HG02610 (cell line): ENCODE measurements at regions not wholly inside any gene's neighbourhood (a gene's known extent, or its start where the extent isn't known, plus 50 kb on each side); places are given as distances from the start of the nearest gene placed in this dataset.
"Not testable (repeated sequence)": the region's sequence is repeated elsewhere in the genome, so short reads cannot be mapped to it uniquely, and the experiment has no call there.

Source experiments
- ATAC-seq: cut with Tn5 transposase; IDR thresholded peaks from one replicate; pipeline ENCODE4 v1.9.1; 2021; ENCODE audit warnings: mild to moderate bottlenecking, moderate library complexity; ENCODE audit not compliant: unreplicated experiment

DNA sequence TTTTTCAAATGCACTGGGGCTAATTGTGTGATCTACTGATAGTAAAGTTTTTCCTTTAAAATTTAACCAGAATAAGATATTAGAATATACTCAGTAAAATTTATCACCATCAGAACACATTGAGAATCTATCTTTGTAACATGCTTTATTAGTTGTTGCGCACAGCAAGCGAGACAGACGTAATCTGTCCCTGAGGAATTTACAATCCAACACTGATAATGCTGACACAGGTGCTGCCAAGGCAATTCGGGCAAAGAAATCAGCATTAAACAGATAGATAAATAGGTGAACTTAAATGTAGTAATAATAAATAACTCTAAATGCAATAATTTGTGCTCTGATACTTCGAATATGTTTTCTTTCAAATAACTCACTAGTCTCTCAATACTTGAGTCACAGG lies 607.2 kb downstream of the HTR1B start:
- ATAC-seq: no peak

DNA sequence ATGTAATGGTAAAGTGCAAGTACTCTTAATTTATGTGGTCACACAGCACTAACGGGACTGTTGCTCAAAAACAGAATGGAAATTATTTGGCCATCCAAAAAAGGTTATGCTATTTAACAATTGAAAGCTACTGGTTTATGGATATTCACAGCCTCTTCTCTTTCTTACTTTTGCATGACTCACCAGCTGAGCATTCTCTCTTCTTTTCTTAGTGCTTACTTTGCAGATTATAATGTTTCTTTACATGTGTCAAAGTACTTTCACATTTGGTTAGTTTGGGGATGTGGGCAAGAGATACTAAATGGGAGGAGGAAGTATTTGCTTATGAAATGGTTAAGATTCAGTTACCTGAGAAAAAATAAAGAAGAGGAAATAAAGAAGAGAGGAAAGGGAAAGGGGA lies 610.5 kb downstream of the HTR1B start:
- ATAC-seq: no peak

DNA sequence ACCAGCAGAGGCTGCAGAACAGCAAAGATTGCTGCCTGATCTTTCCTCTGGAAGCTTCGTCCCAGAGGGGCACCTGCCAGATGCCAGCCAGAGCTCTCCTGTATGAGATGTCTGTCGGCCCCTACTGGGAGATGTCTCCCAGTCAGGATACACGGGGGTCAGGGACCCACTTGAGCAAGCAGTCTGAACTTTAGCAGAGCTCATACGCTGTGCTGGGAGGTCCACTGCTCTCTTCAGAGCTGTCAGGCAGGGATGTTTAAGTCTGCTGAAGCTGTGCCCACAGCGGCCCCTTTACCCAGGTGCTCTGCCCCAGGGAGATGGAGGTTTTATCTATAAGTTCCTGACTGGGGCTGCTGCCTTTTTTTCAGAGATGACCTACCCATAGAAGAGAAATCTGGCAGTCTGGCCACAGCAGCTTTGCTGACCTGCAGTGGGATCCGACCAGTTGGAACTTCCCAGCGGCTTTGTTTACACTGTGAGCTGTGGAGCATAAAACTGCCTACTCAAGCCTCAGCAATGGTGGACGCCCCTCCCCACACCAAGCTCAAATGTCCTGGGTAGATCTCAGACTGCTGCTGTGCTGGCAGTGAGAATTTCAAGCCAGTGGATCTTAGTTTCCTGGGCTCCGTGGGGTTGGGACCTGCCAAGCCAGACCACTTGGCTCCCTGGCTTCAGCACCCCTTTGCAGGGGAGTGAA lies 613.9 kb downstream of the HTR1B start:
- ATAC-seq: not testable (repeated sequence)

- ATAC-seq: no peak
Observed at GRCh38 chr6:76843054-76843822, 620.1 kb downstream of the HTR1B start.

- no peak for ATAC-seq
Observed at GRCh38 chr6:76840865-76841264, 622.4 kb downstream of the HTR1B start.

- no peak for ATAC-seq
Observed at GRCh38 chr6:76840041-76840745, 623.1 kb downstream of the HTR1B start.

GRCh38 chr6:76839505-76839904 lies 623.8 kb downstream of the HTR1B start:
- ATAC-seq: no peak

DNA sequence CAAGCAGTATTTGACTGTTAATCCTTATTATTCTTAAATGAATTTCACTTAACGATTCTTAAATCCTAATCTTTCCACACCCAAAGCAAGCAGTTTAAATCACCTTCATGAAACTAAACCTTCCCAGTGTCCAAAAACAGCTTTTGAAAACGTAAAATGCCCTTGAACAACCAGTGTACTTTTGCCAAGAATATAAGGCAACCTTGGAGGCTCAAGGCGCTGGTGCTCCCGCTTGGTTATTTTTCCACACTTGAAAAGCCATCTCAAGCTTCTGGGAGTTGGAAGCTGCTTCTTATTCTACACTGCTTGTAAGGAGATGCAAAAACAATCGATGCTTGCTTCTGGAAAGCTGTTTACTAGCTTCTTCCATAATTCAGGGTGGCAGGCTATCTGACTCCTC lies 625.7 kb downstream of the HTR1B start:
- no peak for ATAC-seq

- no peak for ATAC-seq
Observed at GRCh38 chr6:76835695-76836094, 627.6 kb downstream of the HTR1B start.

DNA sequence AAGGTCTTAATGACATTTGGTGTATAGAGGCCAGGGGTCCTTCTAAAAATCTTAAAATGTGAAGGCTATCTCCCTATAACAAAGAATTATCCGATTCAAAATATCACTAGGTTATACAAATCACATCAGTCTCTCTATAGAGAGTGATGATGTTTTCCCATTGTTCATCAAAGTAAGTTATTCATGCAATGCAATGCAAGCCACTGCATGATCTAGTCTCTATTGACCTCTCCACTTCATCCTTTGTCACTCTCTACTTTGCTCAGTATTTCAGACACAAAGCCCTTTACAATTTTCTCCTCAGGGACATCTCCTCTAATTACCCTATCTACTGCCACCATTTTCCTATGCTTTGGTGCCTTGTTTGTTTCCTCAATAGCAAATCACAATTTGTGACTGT lies 628.0 kb downstream of the HTR1B start:
- no peak for ATAC-seq

DNA sequence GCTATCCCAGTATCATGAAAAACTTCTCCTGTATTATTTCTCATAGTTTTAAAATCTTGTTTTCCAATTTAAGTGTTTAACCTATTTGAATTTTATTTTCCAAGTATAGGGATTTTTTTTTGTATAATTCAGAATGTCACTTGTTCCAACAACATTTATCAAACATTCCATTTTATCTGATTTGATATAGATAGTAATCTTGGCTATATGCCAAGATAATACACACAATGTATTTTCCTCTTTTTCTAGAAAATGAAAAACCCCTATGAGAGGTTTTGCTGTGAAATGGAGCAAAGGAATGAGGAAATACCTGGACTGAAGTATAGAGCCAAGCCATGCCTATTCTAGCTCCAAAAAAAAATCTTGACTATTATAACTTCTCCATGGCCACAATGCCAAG lies 628.9 kb downstream of the HTR1B start:
- no peak for ATAC-seq

DNA sequence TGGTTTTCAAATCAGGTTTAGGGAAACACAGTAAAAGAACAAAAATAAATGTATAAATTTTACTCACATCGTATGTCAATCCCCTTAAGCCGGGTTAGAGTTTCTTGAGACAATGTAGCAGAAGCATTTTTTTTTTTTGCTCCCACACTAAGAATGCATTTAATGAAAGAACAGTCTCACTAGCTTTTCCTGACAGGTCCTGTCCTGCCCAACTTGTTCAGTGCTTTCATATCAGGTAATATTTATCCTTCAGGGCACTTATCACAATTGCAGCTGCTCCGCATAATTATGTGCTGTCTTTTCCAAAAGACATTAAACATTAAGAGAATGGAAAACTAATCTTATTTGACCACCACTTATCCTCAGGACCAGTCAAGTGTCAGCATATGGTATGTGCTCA lies 632.0 kb downstream of the HTR1B start:
- no peak for ATAC-seq

DNA sequence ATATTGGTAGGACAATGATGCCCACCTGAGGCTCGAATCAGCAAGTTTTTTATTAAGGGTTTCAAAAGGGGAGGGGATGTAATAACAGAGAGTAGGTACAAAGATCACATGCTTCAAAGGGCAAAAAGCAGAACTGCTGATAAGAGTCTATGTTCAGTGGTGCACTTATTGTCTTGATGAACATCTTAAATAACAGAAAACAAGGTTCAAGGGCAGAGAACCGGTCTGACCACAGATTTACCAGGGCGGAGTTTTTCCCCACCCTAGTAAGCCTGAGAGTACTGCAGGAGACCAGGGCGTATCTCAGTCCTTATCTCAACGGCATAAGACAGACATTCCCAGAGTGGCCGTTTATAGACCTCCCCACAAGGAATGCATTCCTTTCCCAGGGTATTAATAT lies 639.7 kb downstream of the HTR1B start:
- not testable (repeated sequence) for ATAC-seq

DNA sequence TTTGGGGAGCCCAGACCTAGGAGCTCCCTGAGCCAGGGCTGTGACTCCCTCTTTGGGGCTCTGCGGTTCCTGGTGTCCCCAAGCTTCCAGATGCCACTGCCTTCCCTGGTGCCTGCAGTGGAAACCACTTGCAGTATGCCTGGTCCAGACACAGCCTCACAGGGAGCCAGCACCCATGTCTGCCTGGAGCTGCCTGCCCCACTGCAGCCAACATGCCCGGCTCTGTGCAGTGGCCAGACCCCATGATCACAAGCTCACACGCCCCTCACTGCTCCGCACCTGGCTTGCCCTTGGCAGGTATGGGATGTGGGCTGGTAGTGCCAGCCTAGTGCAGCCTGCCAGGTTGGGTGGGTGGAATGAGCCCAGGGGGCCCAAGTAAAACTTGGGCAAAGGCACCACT lies 644.8 kb downstream of the HTR1B start:
- ATAC-seq: no peak

GRCh38 chr6:76817429-76817828 lies 645.9 kb downstream of the HTR1B start:
- ATAC-seq: no peak

DNA sequence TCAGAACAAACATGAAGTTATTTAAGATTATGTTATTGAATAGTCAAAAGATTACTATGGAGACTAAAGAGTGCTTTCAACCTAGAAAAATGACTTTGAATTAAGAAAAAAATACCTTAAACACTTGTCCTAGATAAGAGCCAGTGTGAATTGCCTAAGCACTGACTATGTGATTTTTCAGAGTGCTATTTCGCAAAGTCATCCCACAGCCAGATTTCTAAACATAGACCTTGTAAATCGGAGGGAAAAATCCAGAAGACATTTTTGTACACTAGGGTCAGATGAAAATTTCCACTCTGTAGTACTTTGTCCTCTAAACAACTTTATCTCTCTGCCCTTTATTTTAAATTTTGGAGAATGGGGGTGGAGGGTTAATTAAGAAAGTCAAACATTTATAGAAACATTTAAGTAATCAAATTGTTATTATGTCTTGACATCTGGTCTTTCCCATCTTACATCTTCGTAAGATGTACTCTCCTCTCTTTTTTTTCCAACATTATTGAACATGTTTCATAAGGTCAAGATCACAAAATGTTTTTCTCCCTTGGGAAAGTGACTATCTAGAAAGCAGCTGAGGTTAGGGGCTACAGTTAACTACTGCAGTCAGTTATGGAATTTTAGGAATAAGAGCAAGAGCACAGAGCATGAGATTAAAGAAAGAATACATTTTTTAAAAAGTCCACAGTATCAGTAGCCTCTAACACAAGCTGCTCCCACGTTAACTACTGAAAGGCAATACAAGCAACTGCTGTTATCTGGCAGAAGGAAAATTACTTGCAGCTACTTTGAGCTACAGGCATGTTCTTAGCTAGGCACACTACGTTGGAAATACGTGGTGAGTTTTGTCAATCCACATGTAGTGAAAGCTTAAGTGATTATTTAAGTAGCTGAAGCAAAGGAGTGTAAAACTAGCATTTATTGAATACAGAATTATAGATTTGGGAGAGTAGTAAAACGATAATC lies 648.5 kb downstream of the HTR1B start:
- ATAC-seq: no peak

DNA sequence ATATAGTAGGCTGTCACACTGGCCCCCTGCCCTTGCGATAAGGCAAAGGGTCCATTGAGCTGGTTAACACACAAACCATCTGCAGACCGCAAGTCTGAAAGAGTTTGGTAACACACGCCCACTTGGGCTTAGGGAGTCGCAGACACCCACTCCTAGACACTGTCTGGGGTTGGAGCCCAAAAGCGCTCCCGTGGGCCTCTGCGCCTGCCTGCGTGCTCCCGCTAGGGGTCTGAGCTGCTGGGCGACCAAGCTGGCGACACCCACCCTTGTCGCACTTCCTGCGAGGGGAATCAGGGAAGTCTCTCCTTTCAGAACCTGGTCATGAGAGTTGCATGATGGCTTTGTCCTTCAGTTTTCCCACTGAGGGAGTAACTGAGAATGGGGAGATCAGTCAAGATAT lies 653.0 kb downstream of the HTR1B start:
- no peak for ATAC-seq

- ATAC-seq: no peak
Observed at GRCh38 chr6:76803038-76803580, 660.2 kb downstream of the HTR1B start.

GRCh38 chr6:76792394-76792793 lies 670.9 kb downstream of the HTR1B start:
- ATAC-seq: no peak

DNA sequence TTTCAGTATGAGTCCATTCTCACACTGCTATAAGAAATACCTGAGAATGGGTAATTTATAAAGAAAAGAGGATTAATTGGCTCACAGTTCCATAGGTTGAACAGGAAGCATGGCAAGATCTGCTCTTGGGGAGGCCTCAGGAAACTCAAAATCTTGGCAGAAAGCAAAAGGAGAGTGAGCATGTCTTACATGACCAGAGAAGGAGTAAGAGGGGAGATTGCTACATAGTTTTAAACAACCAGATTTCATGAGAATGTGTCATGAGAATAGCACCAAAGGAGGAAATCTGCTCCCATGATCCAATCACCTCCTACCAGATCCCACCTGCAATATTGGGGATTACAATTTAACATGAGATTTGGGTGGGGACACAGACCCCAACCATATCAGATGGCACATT lies 672.4 kb downstream of the HTR1B start:
- ATAC-seq: no peak
